CD4-positive, alpha-beta T cell (primary cell): ENCODE measurements at regions not wholly inside any gene's neighbourhood (a gene's known extent, or its start where the extent isn't known, plus 50 kb on each side); places are given as distances from the start of the nearest gene placed in this dataset.

Experiments used
- ATAC-seq: fragments of 200-7000 bp; cut with Tn5 transposase; one replicate; pipeline ENCODE4 v1.10.0; 2022; ENCODE audit warnings: mild to moderate bottlenecking; ENCODE audit not compliant: poor library complexity
- CTCF ChIA-PET: fragments of 350-600 bp; sonication (Branson Sonifier 250); formaldehyde crosslinking; loops from one replicate; lab custom pipeline; 2021; ENCODE audit warnings: antibody characterized with exemption, inconsistent platforms; lab: Charles Lee
- POLR2A ChIA-PET: fragments of 350-600 bp; sonication (Branson Sonifier 250); formaldehyde crosslinking; loops from one replicate; lab custom pipeline; 2021; ENCODE audit warnings: antibody characterized with exemption, inconsistent platforms; lab: Charles Lee
- DNase-seq, 14 experiments: peaks; one replicate each; pipeline ENCODE4 v3.0.0-alpha.2; 2013 to 2020; ENCODE audit warnings: mixed read lengths in 2 of 14
- H3K27ac ChIP-seq, 2 donors: one replicate each; pipeline versions ENCODE4 v1.5.1 to v1.7.0; 2013; ENCODE audit warnings: low read length in 2 of 2, low read depth in 1 of 2, mild to moderate bottlenecking in 1 of 2
- H3K27me3 ChIP-seq, 2 experiments: 1 replicate in 1 of 2; 2 replicates in 1 of 2; pipeline versions ENCODE4 v1.6.1 to v1.7.0; 2013; ENCODE audit warnings: low read length in 2 of 2, control low read depth in 1 of 2, mild to moderate bottlenecking in 1 of 2, moderate library complexity in 1 of 2; ENCODE audit not compliant: insufficient read depth in 2 of 2, control insufficient read depth in 1 of 2
- H3K36me3 ChIP-seq: one replicate; pipeline ENCODE4 v1.6.1; 2013; ENCODE audit warnings: low read length, control low read depth; ENCODE audit not compliant: insufficient read depth
- H3K4me1 ChIP-seq: one replicate; pipeline ENCODE4 v1.6.1; 2013; ENCODE audit warnings: low read length, control low read depth; ENCODE audit not compliant: insufficient read depth
- H3K4me3 ChIP-seq: one replicate; pipeline ENCODE4 v1.5.1; 2013; ENCODE audit warnings: mild to moderate bottlenecking, low read length, moderate library complexity
- H3K9me3 ChIP-seq, 2 experiments: 1 replicate in 1 of 2; 2 replicates in 1 of 2; pipeline versions ENCODE4 v1.6.1 to v1.7.0; 2013; ENCODE audit warnings: low read length in 2 of 2, mild to moderate bottlenecking in 2 of 2, control low read depth in 1 of 2, moderate library complexity in 1 of 2; ENCODE audit not compliant: control insufficient read depth in 1 of 2, insufficient read depth in 1 of 2
- H3K27ac Mint-ChIP-seq: one replicate; pipeline ENCODE4 v1.8.0; 2020; ENCODE audit warnings: mixed read lengths
- H3K27me3 Mint-ChIP-seq: one replicate; pipeline ENCODE4 v1.8.0; 2021; ENCODE audit warnings: mixed read lengths
- H3K36me3 Mint-ChIP-seq: one replicate; pipeline ENCODE4 v1.8.0; 2021; ENCODE audit warnings: low read depth, mixed read lengths
- H3K4me1 Mint-ChIP-seq: one replicate; pipeline ENCODE4 v1.8.0; 2021; ENCODE audit warnings: low read depth, mixed read lengths
- H3K4me3 Mint-ChIP-seq: one replicate; pipeline ENCODE4 v1.8.0; 2020; ENCODE audit warnings: mild to moderate bottlenecking, mixed read lengths
- H3K9me3 Mint-ChIP-seq: one replicate; pipeline ENCODE4 v1.8.0; 2020; ENCODE audit warnings: mixed read lengths
- CTCF ChIP-seq: fragments of 200-600 bp; IDR thresholded peaks from one replicate; pipeline ENCODE4 v1.8.0; 2022; ENCODE audit warnings: antibody characterized with exemption, mild to moderate bottlenecking
- intact Hi-C, 2 experiments: fragments of 100-400 bp; cut with DNase I in 1 of 2; cut with micrococcal nuclease in 1 of 2; formaldehyde crosslinking; loops; one replicate each; pipeline versions ENCODE4 v1.15.1 to v1.9.0; 2023 to 2025; cut with DNase I, micrococcal nuclease

- no peak overlapping the region for H3K4me3 Mint-ChIP-seq
- no peak for TF ChIP-seq CTCF
- CTCF ChIA-PET = interaction anchor here (1.3 kb wide), 1 partner anchor 10 kb away, joined by 3 read pairs; no protein-coding TSS in a partner anchor
Measured at GRCh38 chr17:34156401-34156740, 98.7 kb upstream of the CCL2 start.

GRCh38 chr17:34156741-34157589, 98.1 kb upstream of the CCL2 start:
- ATAC-seq = no peak
- no peak for TF ChIP-seq CTCF
- intact Hi-C loops = no loop called here
- Mint-ChIP-seq H3K27ac (no peak overlapping the region), H3K4me3 (no peak overlapping the region), H3K4me1 (peaks cover 15% of the 10 kb centered on the region), H3K36me3 (no peaks in the 10 kb centered on the region), H3K9me3 (peaks cover 5% of the 10 kb centered on the region), H3K27me3 (peaks cover 84% of the 10 kb centered on the region)
- ChIA-PET CTCF (interaction anchor here (1.3 kb wide), 1 partner anchor 10 kb away, joined by 3 read pairs; no protein-coding TSS in a partner anchor), POLR2A (no interaction called here)
- no peak for DNase-seq
- Histone ChIP-seq H3K36me3 (no peaks in the 10 kb centered on the region), H3K4me1 (no peaks in the 10 kb centered on the region), H3K27ac (no peak overlapping the region), H3K27me3 (peaks cover 36 to 41% of the 10 kb centered on the region in 2 experiments), H3K4me3 (no peak overlapping the region), H3K9me3 (peaks cover 0 to 16% of the 10 kb centered on the region in 2 experiments)

More at GRCh38 chr17:34156401-34156740, 98.7 kb upstream of the CCL2 start:
- Histone ChIP-seq H3K27ac (no peak overlapping the region), H3K36me3 (no peaks in the 10 kb centered on the region), H3K27me3 (peaks cover 36 to 41% of the 10 kb centered on the region in 2 experiments), H3K4me3 (no peak overlapping the region), H3K9me3 (peaks cover 0 to 16% of the 10 kb centered on the region in 2 experiments), H3K4me1 (no peaks in the 10 kb centered on the region)
- POLR2A ChIA-PET = no interaction called here
- H3K9me3 Mint-ChIP-seq = peaks cover 5% of the 10 kb centered on the region
- H3K36me3 Mint-ChIP-seq = no peaks in the 10 kb centered on the region
- intact Hi-C loops = no loop called here
- peaks cover 15% of the 10 kb centered on the region for H3K4me1 Mint-ChIP-seq
- ATAC-seq (no peak), DNase-seq (no peak)
- H3K27ac Mint-ChIP-seq = no peak overlapping the region
- H3K27me3 Mint-ChIP-seq = peaks cover 80% of the 10 kb centered on the region

GRCh38 chr17:34161690-34162089, 93.4 kb upstream of the CCL2 start:
- H3K4me3 ChIP-seq = no peak overlapping the region
- H3K4me3 Mint-ChIP-seq = no peak overlapping the region
- no peaks in the 10 kb centered on the region for H3K36me3 ChIP-seq
- ChIA-PET POLR2A (no interaction called here), CTCF (interaction anchor here (1.5 kb wide), 1 partner anchor 9 kb away, joined by 10 read pairs; no protein-coding TSS in a partner anchor)
- H3K27ac Mint-ChIP-seq = no peak overlapping the region
- H3K27me3 ChIP-seq = peaks cover 18 to 20% of the 10 kb centered on the region in 2 experiments
- H3K4me1 Mint-ChIP-seq = peaks cover under 1% of the 10 kb centered on the region
- no peak for TF ChIP-seq CTCF
- H3K9me3 Mint-ChIP-seq = peaks cover 5% of the 10 kb centered on the region
- H3K4me1 ChIP-seq = no peaks in the 10 kb centered on the region
- no peak for ATAC-seq
- no peak overlapping the region for H3K27ac ChIP-seq
- no peak for DNase-seq
- intact Hi-C loops = no loop called here
- no peaks in the 10 kb centered on the region for H3K36me3 Mint-ChIP-seq
- H3K27me3 Mint-ChIP-seq = peaks cover 59% of the 10 kb centered on the region
- peaks cover 0 to 4% of the 10 kb centered on the region in 2 experiments for H3K9me3 ChIP-seq
